HG03342 (cell line): ENCODE measurements at regions not wholly inside any gene's neighbourhood (a gene's known extent, or its start where the extent isn't known, plus 50 kb on each side); places are given as distances from the start of the nearest gene placed in this dataset.

Experiments
- ATAC-seq: cut with Tn5 transposase; IDR thresholded peaks from one replicate; pipeline ENCODE4 v1.9.1; 2021; ENCODE audit warnings: mild to moderate bottlenecking, moderate library complexity; ENCODE audit not compliant: unreplicated experiment

DNA sequence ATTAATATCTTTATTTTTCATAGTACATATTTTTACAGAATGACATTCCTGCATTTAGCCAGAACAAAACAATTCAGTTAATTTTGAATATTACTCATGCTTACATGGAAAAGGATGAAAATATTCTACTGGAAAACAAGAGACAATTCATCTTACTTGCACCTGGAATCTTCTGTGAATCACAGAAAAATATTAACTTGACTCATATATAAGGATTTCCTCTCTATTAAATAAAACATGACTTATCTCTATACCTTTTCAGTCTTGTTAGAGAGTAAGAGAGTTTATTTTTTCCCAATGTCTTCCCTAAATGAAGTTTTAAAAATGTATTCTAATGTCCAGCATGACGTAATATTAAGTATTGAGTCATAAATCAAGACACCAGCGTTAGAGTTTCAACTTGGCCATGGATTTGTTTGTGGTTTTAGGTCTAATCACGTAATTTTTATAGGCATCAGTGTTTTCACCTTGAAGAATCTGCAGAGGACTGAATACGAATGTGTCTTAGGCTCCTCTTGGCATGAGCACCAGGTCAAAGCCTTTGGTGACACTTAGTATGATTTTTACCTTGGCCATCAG is 445.1 kb upstream of the JAG1 start:
- ATAC-seq, result no peak

DNA sequence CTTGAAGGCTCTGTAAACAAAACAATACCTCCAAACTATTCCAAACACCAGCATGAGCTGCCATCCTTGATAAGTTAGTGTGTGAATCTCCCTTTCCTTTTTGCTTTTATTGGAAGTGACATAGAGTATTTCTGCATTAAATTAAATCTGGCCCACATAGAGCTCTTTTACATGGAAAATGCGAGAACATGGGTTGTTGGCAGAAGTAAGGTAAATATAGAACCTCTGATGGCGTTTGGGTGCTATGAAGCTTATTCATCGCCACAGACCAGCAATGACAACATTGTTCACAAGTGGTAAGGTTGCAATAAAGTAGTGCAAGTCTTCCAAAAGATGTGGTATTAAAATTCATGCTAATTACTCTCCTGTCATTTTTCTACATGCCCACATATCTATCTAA is 445.8 kb upstream of the JAG1 start:
- ATAC-seq, result no peak

GRCh38 chr20:11120431-11120830 is 446.6 kb upstream of the JAG1 start:
- no peak for ATAC-seq

DNA sequence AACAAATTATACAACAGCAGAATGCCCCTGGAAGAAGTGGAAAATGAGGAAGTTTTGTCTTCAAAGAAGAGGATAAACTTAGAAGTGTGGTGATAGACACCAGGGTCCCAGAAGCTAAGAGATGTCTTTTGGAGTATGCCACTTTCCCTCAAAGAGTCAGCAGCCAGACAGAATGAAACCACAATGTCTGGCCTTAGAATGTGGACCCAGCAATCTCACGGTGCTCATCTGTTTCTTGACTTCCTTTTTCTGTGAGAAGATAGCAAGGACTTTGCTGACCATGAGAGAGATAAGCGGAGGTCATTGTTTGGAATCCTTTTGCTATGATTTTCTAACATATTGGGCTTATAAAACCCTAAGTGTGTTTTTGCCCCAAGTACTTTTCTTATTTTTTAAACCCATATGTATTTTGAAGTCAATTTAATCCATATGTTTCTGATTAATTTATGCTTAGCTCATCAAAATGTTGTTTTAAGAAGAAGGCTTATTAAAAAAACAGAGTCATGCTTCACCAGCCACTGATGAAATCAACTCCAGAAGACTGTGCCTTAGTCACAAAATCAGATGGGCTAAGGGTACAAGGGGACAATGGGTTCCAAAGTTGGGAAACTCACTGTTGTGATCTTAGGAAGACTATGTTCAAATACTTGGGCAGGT is 451.2 kb upstream of the JAG1 start:
- no peak for ATAC-seq

DNA sequence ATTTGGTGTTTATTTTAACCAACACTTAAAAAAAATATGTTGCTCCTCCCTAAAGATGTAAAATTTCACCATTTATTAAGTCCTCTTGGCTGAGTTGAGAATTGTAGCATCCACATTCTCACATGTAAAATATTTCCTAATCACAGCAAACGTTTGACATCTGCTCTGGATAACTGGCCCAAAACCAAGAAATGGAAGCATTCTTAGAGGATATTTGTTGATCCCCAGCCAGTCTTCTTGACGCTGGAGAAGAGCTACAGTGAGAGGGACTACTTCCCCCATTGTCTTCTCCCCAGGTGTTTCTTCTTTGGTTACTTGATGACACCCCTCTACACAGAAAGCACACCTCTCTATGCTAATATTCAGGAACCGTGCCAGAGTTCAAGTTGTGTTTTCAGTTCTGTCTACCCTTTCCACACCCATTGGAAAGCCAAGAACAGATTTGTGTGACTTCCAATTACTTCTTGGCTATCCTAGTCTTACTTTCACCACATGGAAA is 454.5 kb upstream of the JAG1 start:
- ATAC-seq, result no peak

- no peak for ATAC-seq
Observed at GRCh38 chr20:11128721-11129120, 454.9 kb upstream of the JAG1 start.

DNA sequence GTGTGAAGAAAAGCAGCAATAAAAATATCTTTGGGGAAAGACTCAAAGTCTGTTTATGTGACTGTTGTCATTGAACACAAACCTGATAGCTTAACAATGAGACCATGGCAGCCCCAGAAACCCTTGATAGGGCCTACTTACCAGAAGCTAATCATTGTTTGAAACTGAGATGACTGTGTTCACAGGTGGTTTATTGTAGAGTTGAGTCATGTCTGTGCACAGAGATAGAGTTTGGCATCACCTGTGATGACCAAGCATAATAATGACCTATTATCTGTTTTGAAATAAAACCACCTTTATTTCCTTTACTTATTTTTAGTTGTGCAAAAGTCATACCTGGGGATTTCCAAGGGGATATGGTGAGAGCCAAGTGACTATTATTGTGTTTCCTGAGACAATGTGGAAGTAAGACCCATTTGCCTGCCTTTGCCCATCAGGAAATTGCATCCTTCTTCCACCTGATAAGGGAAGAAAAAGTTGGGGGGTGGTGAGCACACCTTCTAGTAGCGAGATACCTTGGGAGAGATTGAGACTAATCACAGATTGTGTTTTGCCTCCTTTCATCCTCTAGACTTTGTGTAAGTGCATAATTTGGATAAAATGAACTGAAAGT is 456.9 kb upstream of the JAG1 start:
- no peak for ATAC-seq

DNA sequence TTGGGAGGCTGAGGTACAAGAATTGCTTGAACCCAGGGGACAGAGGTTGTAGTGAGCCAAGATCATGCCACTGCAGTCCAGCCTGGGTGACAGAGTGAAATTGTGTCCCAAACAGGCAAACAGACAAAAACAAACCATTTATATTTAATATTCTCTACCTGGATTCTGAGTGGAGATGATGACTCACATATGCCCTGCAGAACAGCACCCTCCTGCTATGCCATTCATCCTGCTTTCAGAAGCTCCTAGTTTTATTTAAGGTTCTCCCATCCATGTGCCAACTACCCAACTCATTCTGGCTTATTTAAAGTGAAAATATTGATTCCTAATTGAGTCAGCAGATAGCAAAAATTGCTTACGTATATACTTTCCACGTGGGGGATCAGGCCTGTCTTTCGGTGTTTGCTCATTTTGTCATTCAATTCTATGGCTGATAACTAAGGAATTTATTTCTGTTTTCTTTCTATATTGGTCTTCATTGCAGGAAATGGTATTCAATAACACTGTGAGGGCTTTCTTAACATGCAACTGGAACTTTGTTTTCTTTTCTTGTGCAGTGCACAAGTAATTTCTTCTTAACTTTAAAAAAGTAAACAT is 459.1 kb upstream of the JAG1 start:
- ATAC-seq, result no peak

DNA sequence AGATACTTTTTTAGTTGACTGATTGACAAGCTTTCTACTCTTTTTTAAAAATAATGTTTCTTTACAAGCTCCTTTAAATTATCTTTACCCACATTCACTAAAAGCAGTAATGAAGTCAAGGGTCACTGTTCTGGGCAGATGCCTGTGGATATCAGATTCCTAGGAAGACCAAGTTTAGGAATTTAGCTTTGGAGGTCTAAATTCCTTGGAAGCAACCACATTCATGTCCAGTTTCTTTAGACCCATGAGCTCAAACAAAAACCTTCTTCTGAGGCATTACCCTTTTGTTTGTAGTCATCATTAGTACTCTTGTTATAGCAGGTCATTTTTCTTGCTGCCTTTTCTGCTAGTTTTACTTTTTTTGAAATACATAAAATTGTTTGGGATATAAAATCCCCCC is 462.9 kb upstream of the JAG1 start:
- ATAC-seq, result no peak

GRCh38 chr20:11137688-11138087 is 463.9 kb upstream of the JAG1 start:
- no peak for ATAC-seq

DNA sequence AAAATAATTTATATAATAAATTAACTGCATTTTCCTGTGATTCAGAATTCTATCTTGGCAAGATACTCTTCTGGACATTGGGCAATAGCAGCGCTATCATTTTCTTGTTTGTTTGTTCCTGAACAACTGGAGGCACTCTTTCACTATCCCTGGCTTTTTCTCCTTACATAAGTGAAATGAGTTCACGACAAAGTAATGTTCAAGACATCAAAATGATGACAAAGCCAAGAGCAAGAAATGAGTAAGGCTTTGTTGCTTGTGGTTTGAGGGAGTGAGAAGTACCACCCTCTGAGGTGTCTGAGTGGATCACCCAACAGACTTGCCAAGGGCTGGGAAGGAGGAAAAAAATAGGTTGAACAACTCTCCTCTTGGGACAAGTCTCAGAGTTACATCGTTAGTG is 466.6 kb upstream of the JAG1 start:
- ATAC-seq, result no peak

- no peak for ATAC-seq
Observed at GRCh38 chr20:11143481-11143880, 469.7 kb upstream of the JAG1 start.

DNA sequence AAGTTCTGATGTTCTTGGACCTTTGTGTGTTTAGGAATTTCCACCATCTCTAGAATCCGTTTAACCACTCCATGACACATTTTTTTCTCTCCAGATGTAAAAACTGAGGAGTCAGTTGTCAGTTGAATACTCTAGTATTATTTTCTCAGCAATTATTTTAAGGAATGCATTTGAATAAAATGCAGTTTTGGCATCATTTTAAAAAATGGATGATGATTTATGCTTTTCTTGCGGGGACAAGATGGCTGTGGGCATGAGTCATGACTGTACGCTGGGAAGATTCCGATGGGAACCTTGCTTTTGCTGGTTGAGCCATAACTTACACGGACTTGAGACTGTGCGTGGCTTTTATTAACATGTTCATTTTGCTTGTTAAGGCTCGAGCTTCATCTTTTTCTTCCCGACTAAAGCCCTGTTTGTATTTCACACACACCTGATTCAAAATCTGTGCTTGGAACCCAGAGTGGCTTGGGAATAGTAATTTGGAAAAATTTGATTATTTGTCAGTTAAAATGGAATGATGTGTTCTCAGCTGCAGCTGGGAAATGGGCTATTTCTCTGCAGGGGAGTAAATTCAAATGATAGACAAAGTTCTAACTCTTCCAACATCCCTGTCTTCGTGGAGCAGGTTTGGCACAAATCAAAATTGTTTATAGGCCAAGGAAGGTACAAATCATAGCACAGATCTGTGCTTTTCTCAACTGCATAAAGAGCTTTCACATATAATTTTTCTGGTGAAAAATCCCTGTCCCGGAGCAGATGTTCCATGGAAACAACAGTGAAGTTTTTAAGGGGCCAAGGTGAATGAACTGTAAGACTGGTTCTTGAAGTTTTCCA is 470.5 kb upstream of the JAG1 start:
- no peak for ATAC-seq

GRCh38 chr20:11145616-11146015 is 471.8 kb upstream of the JAG1 start:
- no peak for ATAC-seq

DNA sequence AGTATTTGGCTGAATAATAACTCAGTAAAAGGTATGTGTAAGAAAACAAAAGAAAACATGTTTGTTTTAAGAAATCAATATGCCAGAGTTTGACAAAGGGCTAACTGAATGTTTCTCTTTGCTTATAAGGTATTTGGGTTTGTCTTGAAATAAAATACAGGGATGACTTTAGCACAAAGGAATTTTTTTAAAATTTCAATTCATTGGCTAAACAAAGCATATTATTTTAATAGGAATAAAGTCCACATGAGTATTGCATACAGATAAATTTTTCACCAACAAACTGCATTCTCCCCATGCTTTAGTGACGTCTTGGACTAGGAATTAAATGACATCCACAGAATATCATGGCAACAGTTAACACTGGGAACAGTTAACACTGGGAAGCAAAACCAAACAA is 480.0 kb upstream of the JAG1 start:
- no peak for ATAC-seq

- ATAC-seq, result no peak
Observed at GRCh38 chr20:11155156-11155756, 481.5 kb upstream of the JAG1 start.

DNA sequence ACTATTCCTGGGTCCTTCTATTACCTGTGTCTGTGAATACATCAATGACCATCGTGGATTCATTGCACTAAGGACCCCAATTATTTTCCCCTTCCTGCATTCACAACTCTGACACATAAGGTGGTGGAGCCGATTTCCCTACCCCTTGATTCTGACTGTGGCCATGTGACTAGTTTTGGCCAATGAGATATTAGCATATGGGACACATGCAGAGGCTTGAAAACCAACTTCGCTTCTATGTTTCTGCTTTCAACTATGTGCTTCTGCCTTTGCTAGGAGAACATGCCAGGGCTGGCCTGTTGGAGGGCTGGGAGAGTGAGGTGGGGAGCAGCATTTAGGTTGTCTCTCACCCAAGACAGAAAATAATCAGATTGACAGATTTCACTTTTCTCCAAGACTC is 483.1 kb upstream of the JAG1 start:
- no peak for ATAC-seq

- ATAC-seq, result no peak
Observed at GRCh38 chr20:11158146-11158545, 484.3 kb upstream of the JAG1 start.

DNA sequence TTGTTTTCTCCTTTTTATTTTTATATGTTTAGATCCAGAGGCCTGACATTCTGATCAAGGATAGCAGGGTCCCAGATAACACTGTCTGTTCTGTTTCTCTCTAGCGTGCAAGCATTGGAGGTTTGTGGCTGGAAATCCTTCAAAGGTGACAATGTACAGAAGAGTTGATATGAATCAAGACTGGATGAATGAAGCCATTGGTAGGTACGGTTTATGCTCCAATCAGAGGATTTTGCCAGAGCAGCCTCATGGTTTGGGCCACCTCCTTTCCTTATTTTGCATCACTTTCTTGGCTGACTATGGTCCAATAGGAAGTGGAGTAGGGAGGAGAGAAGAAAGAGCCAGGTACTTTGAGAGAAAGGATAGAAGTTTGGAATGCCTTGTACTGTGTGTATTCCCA is 484.8 kb upstream of the JAG1 start:
- no peak for ATAC-seq

GRCh38 chr20:11159728-11160127 is 485.9 kb upstream of the JAG1 start:
- no peak for ATAC-seq
